Tongue (tissue), 2 donors: ENCODE measurements at regions not wholly inside any gene's neighbourhood (a gene's known extent, or its start where the extent isn't known, plus 50 kb on each side); places are given as distances from the start of the nearest gene placed in this dataset. TPM values are rescaled to one million over a fixed set of nuclear protein-coding genes. Genes with fewer than 3 reads are reported as not detected.

Experiments
- DNase-seq: peaks from one replicate; pipeline ENCODE4 v3.0.0-alpha.2; 2015
- small RNA-seq: library from RNA; depleted of rRNA; stranded (forward); fragments of <200 nt; gene quantifications from one replicate; pipeline ENCODE3, GENCODE V24; 2014; ENCODE audit warnings: low replicate concordance

DNA sequence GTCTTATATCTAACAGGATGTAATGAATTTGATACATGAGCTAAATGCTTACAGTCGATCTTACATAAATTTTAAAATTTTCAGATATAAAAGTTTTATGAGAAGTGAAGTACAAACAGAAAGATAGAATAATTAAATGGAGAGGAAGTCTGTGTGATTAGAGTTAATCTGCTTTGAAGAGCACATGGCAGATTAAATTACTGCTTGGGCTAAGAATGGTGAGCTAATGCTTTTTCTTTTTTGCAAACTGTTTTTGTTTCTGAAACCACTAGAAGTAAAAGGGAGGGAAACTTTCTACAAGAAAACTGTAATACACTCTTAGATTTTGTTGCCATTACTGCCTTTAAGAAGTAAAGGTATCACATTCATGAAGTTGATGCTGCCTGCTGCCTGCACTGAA, 96.3 kb upstream of the SPRY2 start:
- peak; percentile 46 for DNase-seq

DNA sequence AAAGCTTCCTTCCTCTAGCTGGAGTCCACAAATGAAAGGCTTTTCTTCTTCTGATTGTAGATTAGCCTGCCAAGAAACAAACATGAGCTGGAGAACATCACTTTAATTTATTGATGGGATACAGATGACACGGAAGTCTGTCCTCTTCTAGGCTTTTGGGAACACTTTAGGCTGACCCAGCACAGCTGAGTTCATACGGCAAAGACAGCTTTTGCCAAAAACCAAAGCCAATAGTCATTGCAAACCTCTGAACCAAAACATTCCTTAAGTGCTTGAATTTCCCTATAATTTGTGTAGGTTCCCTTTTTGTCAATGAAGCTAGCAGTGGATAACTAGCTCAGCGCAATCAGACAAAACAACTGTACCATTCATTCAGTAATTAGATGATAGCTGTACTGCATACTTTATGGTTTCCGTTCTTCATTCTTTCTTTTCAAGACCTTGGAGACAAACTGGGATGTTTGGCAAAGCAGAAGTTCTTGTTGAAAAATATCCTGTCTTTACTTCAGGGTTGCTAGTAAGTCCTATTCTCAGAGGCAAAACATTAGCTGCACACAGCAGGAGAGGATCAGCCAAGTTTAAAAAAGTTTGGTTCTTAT, 95.7 kb upstream of the SPRY2 start:
- DNase-seq = peak; percentile 94

- no peak for DNase-seq
These were observed 89.6 kb upstream of the SPRY2 start for GRCh38 chr13:80430561-80430960.

DNA sequence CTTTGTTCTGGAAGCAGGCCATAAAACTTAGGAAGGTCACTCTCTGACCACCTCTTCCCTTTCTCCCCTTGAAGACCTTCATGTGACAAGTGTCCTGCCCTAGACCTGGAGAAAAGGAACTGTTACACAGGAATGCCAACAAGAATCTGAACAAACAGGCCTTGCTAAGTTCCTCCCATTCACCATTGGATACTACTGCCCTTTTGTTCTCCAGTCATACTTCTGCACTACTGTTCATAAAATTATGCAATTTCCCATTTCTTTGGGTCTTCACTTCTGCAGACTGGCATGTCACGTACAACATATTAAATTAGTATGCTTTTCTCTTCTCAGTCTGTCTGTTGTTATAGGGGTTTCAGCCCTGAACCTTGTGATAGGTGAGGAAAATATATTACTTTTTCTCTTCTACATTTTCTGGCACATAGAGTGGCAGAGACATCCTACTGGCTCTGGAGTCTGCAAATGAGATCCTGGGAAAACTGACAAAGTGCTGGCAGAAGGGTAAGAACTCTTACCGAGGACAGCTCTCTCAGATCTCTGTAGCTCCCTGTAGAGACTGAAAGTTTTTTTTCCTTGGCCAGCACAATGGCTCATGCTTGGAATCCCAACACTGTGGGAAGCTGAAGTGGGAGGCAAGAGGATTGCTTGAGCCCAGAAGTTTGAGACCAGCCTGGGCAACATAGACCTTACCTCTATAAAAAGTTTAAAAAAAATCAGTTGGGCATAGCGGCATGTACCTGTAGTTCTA, 87.6 kb upstream of the SPRY2 start:
- no peak for DNase-seq

DNA sequence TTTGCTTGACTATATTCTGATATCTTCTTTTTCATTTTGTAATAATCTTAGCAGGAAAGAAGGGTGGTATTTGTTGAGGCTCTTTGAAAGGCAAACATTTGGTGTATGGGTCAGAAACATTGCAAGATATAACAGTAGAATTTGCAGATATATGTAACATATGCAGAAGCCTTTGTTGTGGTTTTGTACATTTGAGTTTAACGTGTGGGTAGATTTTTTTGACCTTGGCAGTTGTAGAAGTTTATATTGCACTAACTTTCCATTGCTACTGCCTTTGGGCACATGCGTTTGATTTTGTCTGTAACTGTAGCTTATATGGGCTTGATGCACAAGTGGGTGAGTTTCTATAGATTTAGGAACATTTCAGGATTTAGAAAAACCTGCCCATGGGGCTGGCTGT, 78.5 kb upstream of the SPRY2 start:
- no peak for DNase-seq

GRCh38 chr13:80413611-80414010, 72.7 kb upstream of the SPRY2 start:
- no peak for DNase-seq

GRCh38 chr13:80408270-80408669, 67.3 kb upstream of the SPRY2 start:
- no peak for DNase-seq

DNA sequence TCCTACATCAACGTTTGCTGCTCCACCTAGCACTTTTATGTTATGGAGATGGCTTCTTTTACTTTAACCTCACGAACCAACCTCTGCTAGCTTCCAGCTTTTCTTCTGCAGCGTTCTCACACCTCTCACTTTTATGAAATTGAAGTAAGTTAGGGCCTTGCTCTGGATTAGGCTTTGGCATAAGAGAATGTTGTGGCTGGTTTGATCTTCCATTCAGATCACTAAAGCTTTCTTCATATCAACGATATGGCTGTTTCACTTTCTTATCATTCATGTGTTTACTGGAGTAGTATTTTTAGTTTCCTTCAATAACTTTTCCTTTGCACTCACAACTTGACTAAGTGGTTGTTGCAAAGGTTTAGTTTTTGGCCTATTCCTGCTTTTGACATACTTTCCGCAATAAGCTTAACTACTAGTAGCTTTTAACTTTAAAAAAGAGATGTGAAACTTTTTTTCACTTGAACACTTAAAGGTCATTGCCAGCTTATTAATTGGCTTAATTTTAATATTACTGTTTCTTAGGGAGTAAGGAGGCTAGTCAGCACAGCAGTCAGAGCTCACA, 60.0 kb upstream of the SPRY2 start:
- no peak for DNase-seq

- DNase-seq = no peak
These were observed 59.4 kb upstream of the SPRY2 start for GRCh38 chr13:80400164-80400864.

- no peak for DNase-seq
These were observed 58.6 kb upstream of the SPRY2 start for GRCh38 chr13:80399340-80400163.

Small RNA genes lying in the stretch of these regions (small RNA-seq; reads per million reads assigned to genes)
- gene HIGD1AP2 (not detected), gene RNU6-67P (not detected), gene RNU6-77P (not detected)
